B cell (primary cell): ENCODE measurements at regions not wholly inside any gene's neighbourhood (a gene's known extent, or its start where the extent isn't known, plus 50 kb on each side); places are given as distances from the start of the nearest gene placed in this dataset.

Experiments
- ATAC-seq: fragments of 200-7000 bp; cut with Tn5 transposase; one replicate; pipeline ENCODE4 v1.10.0; 2021; ENCODE audit warnings: low read depth, mild to moderate bottlenecking, moderate number of reproducible peaks, moderate library complexity
- CTCF ChIA-PET: fragments of 350-600 bp; sonication (Branson Sonifier 250); formaldehyde crosslinking; loops from one replicate; lab custom pipeline; 2021; ENCODE audit warnings: antibody characterized with exemption, inconsistent platforms; lab: Charles Lee
- POLR2A ChIA-PET: fragments of 350-600 bp; sonication (Branson Sonifier 250); formaldehyde crosslinking; loops from one replicate; lab custom pipeline; 2021; ENCODE audit warnings: antibody characterized with exemption; lab: Charles Lee
- DNase-seq: peaks from one replicate; pipeline ENCODE4 v3.0.0; 2013
- H2AFZ ChIP-seq: 2 replicates; pipeline ENCODE4 v1.6.1; 2012; ENCODE audit warnings: mild to moderate bottlenecking, low read depth, low read length; ENCODE audit not compliant: insufficient read depth, poor library complexity, severe bottlenecking
- H3K27ac ChIP-seq, 2 donors: 1 replicate in 1 of 2; 2 replicates in 1 of 2; pipeline ENCODE4 v1.5.1; 2012 to 2013; ENCODE audit warnings: low read length in 2 of 2, mild to moderate bottlenecking in 2 of 2, moderate library complexity in 1 of 2
- H3K27me3 ChIP-seq, 4 experiments: fragments of 200-600 bp in 1 of 4; sonication (generic) in 1 of 4; replicated peaks in 1 of 4; 1 replicate in 2 of 4; 2 replicates in 2 of 4; pipeline versions ENCODE4 v1.6.1 to v1.7.0; 2013 to 2016; ENCODE audit warnings: low read length in 3 of 4, mild to moderate bottlenecking in 2 of 4, mixed read lengths in 1 of 4, moderate library complexity in 1 of 4; ENCODE audit not compliant: insufficient read depth in 4 of 4, control insufficient read depth in 3 of 4; ENCODE audit errors: control extremely low read depth in 1 of 4
- H3K36me3 ChIP-seq, 2 experiments: replicated peaks in 1 of 2; 1 replicate in 1 of 2; 2 replicates in 1 of 2; pipeline versions ENCODE4 v1.6.1 to v1.7.1; 2013; ENCODE audit warnings: low read length in 1 of 2; ENCODE audit not compliant: insufficient read depth in 2 of 2, control insufficient read depth in 1 of 2; ENCODE audit errors: control extremely low read depth in 1 of 2, extremely low read depth in 1 of 2
- H3K4me1 ChIP-seq, 2 donors: fragments of 200-600 bp in 1 of 2; sonication (generic) in 1 of 2; 1 replicate in 1 of 2; 2 replicates in 1 of 2; pipeline versions ENCODE4 v1.5.1 to v1.6.1; 2013 to 2017; ENCODE audit warnings: low read length in 2 of 2; ENCODE audit not compliant: control insufficient read depth in 2 of 2, insufficient read depth in 2 of 2
- H3K4me2 ChIP-seq: replicated peaks from 2 replicates; pipeline ENCODE3; 2012; ENCODE audit warnings: mild to moderate bottlenecking, low read depth, low read length; ENCODE audit not compliant: poor library complexity, severe bottlenecking
- H3K4me3 ChIP-seq, 5 experiments: fragments of 200-600 bp in 1 of 5; sonication (generic) in 1 of 5; 1 replicate in 3 of 5; 2 replicates in 2 of 5; pipeline versions ENCODE4 v1.5.1 to v1.7.0; 2011 to 2016; ENCODE audit warnings: low read length in 4 of 5, mild to moderate bottlenecking in 4 of 5, low read depth in 2 of 5, control low read depth in 1 of 5, moderate library complexity in 1 of 5; ENCODE audit not compliant: insufficient read depth in 1 of 5; ENCODE audit errors: control extremely low read depth in 1 of 5, extremely low read depth in 1 of 5
- H3K79me2 ChIP-seq: fragments of 200-600 bp; sonication (generic); one replicate; pipeline ENCODE4 v1.6.0; 2016; ENCODE audit warnings: low read length; ENCODE audit not compliant: control insufficient read depth, insufficient read depth
- H3K9ac ChIP-seq: fragments of 200-600 bp; sonication (generic); 2 replicates; pipeline ENCODE4 v1.6.1; 2017; ENCODE audit warnings: mild to moderate bottlenecking, low read length, moderate library complexity
- H3K9me3 ChIP-seq, 3 donors: one replicate each; pipeline versions ENCODE4 v1.6.1 to v1.7.1; 2013; ENCODE audit warnings: low read length in 2 of 3; ENCODE audit not compliant: control insufficient read depth in 2 of 3, insufficient read depth in 1 of 3; ENCODE audit errors: control extremely low read depth in 1 of 3
- H4K20me1 ChIP-seq: 2 replicates; pipeline ENCODE4 v1.6.0; 2012; ENCODE audit warnings: mild to moderate bottlenecking, low read length; ENCODE audit not compliant: insufficient read depth, control insufficient read depth, poor library complexity, severe bottlenecking
- H3K27ac Mint-ChIP-seq: one replicate; pipeline ENCODE4 v1.8.0; 2021; ENCODE audit warnings: mixed read lengths
- H3K27me3 Mint-ChIP-seq: one replicate; pipeline ENCODE4 v1.8.0; 2021; ENCODE audit warnings: mixed read lengths
- H3K4me1 Mint-ChIP-seq: one replicate; pipeline ENCODE4 v1.8.0; 2021; ENCODE audit warnings: mixed read lengths
- H3K4me3 Mint-ChIP-seq: one replicate; pipeline ENCODE4 v1.8.0; 2021; ENCODE audit warnings: mixed read lengths
- H3K9me3 Mint-ChIP-seq: one replicate; pipeline ENCODE4 v1.8.0; 2022; ENCODE audit warnings: mixed read lengths; ENCODE audit not compliant: insufficient read depth
- CTCF ChIP-seq: fragments of 200-600 bp; IDR thresholded peaks from one replicate; pipeline ENCODE4 v1.8.0; 2022; ENCODE audit warnings: antibody characterized with exemption, mild to moderate bottlenecking
- EZH2 ChIP-seq: IDR thresholded peaks from 2 replicates; pipeline ENCODE4 v1.6.1; 2012; ENCODE audit warnings: borderline replicate concordance, low read depth, mild to moderate bottlenecking, moderate library complexity, low read length; ENCODE audit not compliant: insufficient read depth, poor library complexity, severe bottlenecking
- WGBS: methylation state at CpG from one replicate; pipeline ENCODE4 v1.1.5; 2013; ENCODE audit warnings: missing lambda C conversion rate; ENCODE audit not compliant: insufficient coverage; 5-methylcytosine and 5-hydroxymethylcytosine counted together
- intact Hi-C: fragments of 100-400 bp; cut with micrococcal nuclease; formaldehyde crosslinking; loops from one replicate; pipeline ENCODE4 v1.10.0; 2022

GRCh38 chr13:44744880-44745633 is 168.9 kb upstream of the TSC22D1 start:
- CTCF ChIA-PET, result no interaction called here
- intact Hi-C loops, result no loop called here
- Histone ChIP-seq H3K27me3 (no peaks in the 10 kb centered on the region), H3K36me3 (no peaks in the 10 kb centered on the region), H3K79me2 (no peaks in the 10 kb centered on the region), H3K27ac (no peak overlapping the region), H3K4me1 (no peaks in the 10 kb centered on the region), H2AFZ (no peak overlapping the region), H3K9ac (no peak overlapping the region), H4K20me1 (no peaks in the 10 kb centered on the region), H3K4me2 (no peak overlapping the region), H3K4me3 (no peak overlapping the region), H3K9me3 (no peaks in the 10 kb centered on the region)
- DNase-seq (no peak), ATAC-seq (no peak)
- Mint-ChIP-seq H3K4me3 (no peak overlapping the region), H3K4me1 (no peaks in the 10 kb centered on the region), H3K27me3 (peaks cover 8% of the 10 kb centered on the region), H3K9me3 (peaks cover 4% of the 10 kb centered on the region), H3K27ac (no peak overlapping the region)
- WGBS, result 92% methylated on average over 10 of the region's 10 CpGs
- TF ChIP-seq EZH2 (no peak), CTCF (no peak)
- POLR2A ChIA-PET, result no interaction called here

- H3K4me3 ChIP-seq, result no peak overlapping the region
- CTCF ChIA-PET, result no interaction called here
- no peak overlapping the region for H3K27ac Mint-ChIP-seq
Observed at GRCh38 chr13:44739539-44739938, 163.4 kb upstream of the TSC22D1 start.

More at GRCh38 chr13:44739539-44739938, 163.4 kb upstream of the TSC22D1 start:
- Histone ChIP-seq H3K79me2 (no peaks in the 10 kb centered on the region), H3K4me2 (no peak overlapping the region), H3K36me3 (no peaks in the 10 kb centered on the region), H3K9me3 (no peaks in the 10 kb centered on the region), H4K20me1 (no peaks in the 10 kb centered on the region), H3K27me3 (peaks cover 0 to 1% (median 0%) of the 10 kb centered on the region in 4 experiments), H3K9ac (no peak overlapping the region), H3K27ac (no peak overlapping the region), H3K4me1 (no peaks in the 10 kb centered on the region), H2AFZ (no peak overlapping the region)
- no peak for ATAC-seq
- POLR2A ChIA-PET, result no interaction called here
- Mint-ChIP-seq H3K27me3 (no peaks in the 10 kb centered on the region), H3K4me3 (no peak overlapping the region), H3K4me1 (no peaks in the 10 kb centered on the region), H3K9me3 (peaks cover 4% of the 10 kb centered on the region)
- no peak for TF ChIP-seq EZH2
- no peak for TF ChIP-seq CTCF
- intact Hi-C loops, result no loop called here
- WGBS, result no CpG with 5 or more reads among the region's 7 CpGs
- no peak for DNase-seq
